C1 segment of cervical spinal cord (tissue), 14 donors: ENCODE measurements at regions not wholly inside any gene's neighbourhood (a gene's known extent, or its start where the extent isn't known, plus 50 kb on each side); places are given as distances from the start of the nearest gene placed in this dataset.

Experiments used
- DNase-seq, 14 donors: peaks; one replicate each; lab custom pipeline; 2025; lab: John Stamatoyannopoulos, UW

DNA sequence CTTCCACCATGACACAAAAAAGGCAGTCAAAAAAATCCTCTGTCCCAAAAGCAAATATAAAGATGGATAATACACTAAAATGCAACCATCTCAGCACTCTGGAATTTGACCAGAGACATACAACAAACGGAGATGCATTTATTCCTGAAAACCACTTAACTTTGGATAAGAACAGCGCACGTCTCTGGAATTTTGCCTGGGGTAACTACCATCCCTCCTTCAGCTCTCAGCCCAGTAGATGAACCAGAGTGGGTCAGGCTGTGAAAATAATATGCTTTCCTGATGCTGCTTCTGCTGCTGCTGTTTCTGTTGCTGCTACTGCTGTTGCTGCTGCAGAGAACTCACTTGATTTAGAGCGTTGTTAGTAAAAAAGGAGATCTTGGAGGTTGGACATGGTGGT lies 133.8 kb upstream of the ACVR2A start:
- DNase-seq, result no peak

DNA sequence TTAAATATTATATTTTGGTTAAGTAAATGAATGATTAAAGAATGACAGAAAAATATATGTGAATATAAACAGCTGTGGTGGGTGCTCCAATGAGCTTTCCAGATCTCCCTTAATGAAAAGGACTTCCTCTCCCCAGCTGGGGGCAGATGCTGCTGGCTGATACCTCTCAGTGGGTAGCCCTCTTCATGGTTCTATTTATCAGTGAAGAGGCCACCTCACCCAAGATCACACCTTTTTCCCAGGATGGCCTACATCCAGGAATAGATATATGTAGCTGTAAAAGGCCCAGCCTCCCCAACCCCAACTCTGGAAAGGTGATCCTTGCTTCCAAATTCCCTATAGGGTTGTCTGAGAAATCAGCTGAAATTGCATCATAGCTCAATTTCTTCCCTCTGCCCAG lies 135.2 kb upstream of the ACVR2A start:
- no peak for DNase-seq

DNA sequence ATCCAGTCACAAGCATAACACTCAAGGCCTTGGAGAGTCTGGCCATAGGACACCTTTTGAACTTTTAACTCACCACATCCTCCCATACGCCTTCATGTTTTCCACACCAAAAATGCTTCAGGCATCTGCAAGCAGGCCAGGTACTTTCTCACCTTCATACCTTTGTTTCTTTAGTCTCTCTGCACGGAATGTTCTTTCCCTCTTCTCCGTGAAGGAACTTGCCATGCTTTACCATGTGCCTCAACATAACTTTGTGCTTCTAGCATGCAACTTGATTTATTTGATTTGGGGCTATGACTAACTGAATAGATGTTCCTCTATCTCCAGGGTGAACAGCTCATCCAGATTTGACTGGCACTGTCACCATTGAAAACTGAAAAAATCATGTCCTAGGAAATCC lies 141.7 kb upstream of the ACVR2A start:
- DNase-seq, result no peak

DNA sequence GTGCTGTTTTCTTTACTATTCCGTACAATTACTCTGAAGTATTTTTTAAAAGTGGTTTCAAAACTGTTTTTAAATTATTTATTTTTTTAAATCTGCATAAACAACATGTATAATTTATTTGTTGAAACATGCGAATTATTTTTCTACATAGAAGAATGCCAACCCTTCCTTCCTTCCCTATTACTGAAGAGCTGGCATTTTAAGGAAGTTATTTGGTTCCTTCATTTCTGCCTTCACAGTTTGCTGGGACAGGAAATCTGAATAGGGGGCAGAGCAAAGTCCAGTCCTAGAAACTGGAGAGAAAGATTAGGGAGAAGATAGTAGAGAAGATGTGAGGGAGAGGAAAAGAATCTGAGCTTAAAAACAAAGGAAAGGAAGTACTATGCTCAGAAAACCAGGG lies 146.7 kb upstream of the ACVR2A start:
- DNase-seq, result no peak

DNA sequence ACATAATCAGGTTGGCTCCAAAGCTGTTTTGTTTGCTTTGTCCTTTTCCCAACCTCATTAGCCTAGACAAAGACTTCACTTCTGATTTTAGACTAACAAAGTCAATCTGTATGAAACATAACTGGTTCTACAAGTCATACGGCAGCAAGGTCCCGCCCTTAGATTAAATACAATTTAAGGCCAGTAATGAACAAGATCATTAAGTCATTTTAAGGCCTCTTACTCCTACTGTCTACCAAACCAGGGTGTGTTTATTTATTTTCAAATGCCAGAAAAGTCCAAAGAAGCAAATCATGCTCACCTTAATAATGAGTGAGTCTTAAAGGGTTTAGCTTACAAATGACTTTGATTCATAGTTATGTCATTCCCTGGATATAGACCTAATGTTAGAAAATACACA lies 148.4 kb upstream of the ACVR2A start:
- no peak for DNase-seq

DNA sequence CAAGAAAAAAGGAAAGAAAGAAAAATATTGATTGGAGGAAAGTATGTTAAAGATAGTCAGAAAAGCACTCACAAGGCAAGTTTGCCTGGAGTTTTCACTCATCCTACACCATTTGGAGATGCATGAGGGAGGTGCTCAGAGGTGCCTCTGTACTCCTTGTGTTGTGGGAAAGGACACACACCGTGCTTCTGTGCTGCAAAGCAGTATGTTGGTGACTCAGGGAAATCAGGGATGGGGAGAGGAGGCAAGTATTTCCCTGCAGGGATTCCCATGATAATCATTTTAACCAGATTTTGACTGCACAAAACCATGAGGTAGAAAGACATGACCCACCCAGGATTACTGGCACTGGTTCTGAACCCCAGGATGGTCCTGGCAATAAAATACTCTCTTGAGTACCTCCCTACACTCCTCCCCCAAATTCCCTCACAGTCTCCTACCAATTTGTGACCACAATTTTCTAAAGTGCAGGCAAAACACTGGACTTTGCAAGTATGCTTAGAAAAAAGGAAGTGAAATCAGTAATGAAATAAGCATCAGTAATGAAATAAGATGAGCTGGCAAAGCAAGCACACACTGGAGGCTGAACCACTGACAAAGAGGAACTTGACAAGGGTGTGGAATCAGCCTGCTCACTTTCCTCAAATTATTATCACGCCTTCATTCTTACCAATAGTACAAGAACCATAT lies 155.5 kb upstream of the ACVR2A start:
- no peak for DNase-seq

DNA sequence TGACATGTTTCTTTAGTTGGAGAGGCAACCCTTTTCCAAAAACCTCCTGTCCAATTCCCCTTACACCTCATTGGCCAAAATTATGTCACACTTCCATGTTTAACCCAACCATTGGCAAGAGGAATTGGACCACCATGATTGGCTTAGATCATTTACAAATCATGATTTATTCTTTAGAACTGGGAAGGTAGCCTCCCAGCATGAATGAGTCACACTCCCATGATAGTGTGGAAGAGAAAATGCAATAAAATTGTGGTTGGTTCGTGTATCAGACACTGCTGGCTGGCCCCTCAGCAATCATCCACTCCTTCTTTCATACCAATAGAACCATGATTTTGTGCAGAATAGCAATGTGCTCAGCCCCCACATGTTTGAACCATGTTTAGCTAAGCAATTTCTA lies 156.6 kb upstream of the ACVR2A start:
- no peak for DNase-seq

DNA sequence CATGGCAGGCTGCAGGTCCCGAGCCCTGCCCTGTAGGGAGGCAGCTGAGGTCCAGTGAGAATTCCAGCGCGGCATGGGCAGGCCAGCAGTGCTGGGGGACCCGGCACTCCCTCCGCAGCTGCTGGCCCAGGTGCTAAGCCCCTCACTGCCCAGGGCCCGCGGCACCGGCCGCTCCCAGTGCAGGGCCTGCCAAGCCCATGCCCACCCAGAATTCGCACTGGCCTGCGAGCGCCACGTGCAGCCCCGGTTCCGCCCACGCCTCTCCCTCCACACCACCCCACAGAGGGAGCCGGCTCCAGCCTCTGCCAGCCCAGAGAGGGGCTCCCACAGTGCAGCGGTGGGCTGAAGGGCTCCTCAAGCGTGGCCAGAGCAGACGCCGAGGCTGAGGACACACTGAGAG lies 158.5 kb upstream of the ACVR2A start:
- DNase-seq, result no peak

DNA sequence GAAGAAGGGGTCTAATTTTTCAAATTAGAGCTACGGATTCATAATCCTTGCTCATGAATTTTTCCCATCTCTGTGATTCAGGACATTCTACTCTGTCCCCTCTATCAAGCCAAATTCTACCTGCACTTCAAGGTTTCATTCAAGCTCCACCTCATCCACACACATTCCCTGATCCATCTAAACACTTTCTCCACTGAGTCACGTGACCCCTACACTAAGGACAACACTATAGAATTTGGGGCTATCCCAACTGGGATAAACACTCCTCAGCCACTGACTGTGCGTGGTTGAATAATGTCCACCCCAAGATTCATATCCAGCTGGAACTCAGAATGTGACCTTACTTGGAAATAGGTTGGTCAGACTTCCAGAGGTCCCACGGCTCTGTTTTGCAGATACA lies 159.9 kb upstream of the ACVR2A start:
- DNase-seq, result no peak

DNA sequence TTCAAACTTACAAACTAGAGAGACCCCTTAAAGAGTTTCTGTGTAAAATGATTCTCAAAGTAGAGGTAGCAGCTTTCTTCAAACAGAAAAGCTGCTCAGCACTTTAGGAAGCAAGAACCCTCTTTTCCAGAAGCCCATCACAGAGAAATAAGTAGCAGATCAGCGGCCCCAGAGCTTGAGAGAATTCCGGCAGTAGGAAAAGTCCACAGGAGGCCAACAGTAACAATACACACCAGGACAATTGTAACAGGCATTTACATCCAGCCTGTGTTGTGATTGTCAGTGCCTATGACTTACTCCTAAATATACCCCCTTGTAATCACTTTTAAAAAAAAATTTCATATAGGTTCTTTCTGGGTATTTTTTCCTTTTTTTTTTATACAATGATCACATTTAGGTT lies 161.4 kb upstream of the ACVR2A start:
- no peak for DNase-seq

DNA sequence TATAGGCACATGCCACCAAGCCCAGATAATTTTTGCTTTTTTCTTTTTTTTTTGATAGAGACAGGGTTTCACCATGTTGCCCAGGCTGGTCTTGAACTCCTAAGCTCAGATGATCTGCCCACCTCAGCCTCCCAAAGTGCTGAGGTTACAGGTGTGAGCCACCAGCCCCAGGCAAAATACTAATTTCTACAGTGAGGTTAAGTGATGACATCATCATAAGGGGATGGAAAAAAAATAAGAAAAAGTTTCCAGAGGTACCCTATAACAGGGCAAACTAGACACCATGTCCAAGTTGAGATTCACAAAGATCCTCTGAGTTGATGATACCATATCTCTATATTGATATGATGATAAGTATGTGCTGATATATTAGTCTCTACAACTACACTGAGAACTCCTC lies 163.7 kb upstream of the ACVR2A start:
- no peak for DNase-seq

DNA sequence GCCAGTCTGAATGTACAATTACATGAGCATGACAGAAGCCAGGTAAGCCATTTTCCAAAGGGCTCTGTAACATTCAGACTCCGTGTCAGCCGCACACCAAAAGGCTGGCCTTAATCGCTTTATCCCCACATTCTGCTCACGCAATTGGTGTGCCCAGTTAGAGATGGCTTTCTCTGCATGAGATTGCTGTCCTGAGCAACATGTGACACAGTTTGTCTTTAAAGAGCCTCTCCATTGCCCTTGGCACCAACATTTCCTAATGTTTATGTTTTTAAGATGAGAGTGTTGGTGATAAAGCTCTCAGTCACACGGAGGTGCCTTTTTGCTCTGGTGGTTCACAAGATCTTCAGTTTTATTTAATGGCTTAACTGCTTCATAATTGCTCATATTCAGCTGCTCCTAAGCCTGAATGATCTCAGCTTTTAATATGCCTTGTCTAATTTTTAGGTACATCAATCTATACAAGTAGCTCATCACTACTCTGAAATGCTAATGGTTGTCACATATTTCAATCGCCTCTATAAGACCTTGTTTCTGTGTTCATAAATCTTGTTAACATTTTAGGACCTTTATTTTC lies 164.8 kb upstream of the ACVR2A start:
- DNase-seq, result no peak

DNA sequence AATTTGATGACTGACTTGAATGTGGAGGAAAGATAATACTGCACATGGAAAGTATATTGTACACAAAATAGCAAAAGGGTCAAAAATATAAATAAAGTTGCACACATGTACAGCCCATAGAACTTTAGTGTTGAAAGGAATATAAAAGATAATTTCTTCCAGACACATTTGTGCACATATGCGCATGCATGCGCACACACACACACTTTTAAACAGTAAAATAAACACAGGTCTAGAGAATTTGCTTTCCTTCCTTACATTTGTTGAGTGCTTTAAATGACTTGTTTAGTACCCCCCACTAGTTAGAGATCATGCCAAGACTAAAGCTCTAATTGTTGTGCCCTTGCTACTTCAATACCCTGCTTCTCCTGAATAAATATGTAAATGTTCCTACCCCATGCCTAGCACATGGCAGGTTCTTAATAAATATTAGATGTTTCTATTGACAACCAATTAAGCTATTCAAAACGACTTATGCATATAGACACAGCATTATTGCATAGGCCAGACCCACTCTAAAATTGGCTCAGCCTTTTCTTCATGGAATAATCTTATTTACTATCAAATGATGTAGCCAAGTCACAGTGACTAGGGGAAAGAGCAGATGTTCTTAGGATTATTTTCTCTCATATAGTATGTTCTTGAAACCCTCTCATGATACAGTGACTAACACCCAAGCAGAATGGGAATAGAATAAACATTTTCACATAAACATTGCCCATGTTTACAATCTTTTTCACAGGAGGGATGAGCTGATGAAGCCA lies 165.5 kb upstream of the ACVR2A start:
- DNase-seq, result no peak

DNA sequence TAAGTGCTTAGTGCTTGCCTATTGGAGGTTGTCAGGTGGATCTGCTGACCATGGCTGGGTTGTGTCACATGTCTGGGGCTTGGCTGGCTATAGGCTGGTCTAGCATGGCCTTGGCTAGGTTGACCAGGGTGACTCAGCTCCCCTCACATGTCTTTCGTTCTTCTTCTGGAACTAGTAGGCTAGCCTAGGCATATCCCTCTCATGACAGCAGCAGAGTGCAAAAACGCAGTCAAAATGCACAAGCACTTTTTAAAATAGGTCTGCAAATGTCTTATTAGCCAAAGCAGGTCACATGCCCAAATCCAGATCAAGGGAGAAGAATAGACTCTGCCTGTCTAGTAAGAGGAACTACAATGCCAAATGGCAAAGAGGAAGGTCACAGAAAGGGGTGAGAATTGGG lies 179.7 kb upstream of the ACVR2A start:
- DNase-seq, result no peak

DNA sequence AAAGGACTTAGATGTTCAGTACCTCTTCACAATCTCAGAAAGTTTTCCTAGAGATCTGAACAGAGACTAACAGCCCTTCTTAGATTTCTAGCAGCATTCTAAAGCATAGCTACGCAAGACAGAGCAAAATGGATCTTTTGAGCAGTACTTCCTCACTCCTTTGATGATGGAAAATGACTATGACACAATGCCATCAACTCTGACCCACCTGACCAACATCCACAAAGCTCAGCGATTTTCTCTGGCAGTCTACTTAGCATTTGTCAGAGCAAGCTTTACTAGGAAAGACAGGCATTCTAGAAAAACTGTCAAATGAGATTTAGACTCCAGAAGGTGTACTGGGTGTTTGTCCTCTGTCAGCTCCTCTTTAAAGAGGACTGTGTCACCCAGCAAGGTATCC lies 180.9 kb upstream of the ACVR2A start:
- no peak for DNase-seq

DNA sequence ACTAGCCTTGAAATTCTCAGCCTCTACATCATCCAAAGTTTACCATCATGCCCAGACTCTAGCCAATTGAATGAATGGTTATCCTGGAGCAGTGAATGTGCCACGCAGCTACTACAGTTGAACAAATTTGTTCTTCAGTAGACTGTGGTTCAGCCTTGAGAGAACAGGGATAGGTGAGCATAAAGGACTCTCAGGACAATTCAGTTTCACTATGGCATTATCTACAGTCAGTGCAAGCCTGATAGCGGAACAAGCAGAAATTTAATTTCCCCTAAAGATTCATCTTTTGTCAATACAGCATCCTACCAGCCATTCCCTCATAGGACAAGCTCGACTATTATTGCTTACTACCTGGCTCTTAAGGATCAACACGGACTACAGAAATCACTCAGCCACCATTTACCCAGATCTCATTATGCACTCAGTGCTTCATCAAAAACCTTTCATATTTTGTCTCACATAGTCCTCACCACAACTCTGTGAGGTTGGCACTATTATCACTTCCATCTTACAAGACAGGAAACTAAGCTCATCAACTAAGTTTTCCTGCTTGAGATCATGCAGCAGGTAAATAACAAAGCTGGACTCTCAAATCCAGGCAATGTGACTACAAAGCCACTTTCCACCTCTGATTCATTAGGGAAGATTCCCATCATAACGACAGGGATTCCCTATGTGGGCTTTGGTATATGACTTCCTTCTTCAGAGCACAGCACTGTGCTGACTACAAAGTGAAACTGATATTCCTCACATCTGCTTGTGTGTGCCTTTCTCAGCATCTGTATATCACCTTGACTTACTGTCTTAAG lies 181.5 kb upstream of the ACVR2A start:
- no peak for DNase-seq

DNA sequence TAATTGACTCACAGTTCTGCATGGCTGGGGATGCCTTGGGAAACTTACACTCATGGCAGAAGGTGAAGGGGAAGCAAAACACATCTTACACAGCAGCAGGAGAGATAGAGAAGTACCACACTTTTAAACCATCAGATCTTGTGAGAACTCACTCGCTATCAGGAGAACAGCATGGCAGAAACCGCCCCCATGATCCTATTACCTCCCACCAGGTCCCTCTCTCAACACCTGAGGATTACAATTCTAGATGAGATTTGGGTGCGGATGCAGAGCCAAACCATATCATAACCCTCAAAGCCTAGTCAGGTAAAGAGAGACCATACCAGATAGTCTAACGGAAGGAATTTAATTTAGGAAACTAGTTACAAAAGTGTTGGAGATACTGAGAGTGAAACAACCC lies 182.6 kb upstream of the ACVR2A start:
- no peak for DNase-seq

DNA sequence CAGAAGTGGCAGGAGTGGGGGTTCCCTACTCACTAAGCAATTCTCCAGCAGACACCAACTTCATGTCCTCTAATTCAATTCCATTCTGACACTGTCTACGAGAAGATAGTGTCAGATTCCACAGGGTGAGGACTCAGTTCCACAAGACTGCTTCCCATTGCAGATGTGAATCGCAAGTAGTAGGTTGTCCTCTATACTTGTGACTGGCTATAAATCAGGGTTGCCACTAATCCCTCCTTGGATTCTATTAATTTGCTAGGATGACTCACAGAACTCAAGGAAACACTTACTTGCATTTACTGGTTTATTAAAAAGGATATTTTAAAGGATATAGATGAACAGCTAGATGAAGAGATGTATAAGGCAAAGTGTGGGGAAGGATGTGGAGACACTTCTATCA lies 184.1 kb upstream of the ACVR2A start:
- DNase-seq, result no peak

DNA sequence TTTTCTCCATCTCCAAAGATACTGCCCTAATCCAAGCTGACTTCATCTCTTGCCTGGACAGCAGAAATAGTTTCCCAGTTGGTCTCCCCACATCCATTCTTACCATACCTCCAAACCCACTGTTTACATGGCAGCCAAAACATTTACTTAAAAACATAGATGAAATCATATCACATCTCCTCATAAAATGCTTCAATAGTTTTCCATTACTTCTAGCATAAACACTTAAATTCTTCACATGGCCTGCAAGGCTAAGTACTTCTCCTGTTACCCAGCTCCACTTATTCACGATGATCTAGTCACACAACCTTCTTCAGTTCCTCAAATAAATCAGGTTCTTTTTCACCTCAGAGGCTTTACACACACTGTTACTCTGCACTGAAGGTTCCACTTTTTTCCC lies 185.8 kb upstream of the ACVR2A start:
- DNase-seq, result no peak

DNA sequence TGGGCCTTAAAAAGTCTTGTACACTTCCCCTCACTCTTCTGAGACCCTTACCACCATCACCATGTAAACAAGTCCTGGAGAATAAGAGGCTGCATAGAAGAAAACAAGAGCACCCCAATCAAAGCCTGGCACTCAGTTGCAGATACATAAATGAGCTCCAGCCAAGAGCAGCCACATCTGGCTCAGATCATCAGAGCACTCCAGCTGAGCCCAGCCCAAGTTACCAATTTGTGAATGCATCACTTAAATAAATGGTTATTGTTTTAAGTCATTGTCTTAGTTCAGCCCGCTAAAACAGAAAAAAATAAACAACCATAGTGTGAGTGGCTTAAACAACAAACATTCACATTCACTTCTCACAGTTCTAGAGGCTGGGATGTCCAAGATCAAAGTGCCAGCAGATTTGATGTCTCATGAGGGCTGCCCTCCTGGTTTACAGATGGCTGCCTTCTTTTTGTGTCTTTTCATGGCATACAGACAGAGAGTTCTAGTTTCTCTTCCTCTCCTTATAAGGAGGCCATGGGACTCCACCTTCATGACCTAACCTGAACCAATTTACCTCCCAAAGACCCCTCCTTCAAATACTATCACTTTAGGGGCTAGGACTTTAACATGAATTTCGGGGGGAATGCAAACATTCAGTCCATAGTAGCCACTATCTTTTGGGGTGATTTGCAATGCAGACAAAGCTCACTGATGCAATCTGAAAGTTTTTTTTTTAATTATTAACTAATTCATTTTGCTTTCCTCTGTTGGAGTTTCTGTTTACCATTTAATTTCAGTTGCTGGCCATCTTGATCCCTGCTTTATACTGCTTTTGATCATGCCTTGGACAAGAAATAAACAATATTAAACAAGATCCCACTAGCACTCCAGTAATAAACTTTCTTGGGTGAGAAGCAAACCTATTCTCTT lies 187.5 kb upstream of the ACVR2A start:
- no peak for DNase-seq

DNA sequence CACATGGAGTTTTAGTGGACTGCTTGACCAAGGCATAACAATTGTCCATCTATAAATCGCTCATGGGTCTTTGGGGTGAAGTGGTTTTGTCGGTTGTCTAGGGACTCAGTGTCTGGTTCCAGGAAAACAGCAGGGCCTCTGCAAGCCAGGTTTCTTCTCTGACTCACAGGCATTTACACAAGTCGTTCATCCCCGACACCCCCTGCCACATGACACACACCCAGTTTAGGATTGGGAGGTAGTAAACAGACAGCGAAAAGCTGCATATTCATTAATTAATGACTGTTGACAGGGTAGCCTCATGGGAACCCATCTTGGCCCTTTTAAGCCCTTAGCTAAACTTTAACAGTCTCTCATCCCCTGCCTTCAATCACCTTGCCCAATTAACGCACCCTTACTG lies 194.8 kb upstream of the ACVR2A start:
- DNase-seq, result no peak
